ENCODE measurements at regions not wholly inside any gene's neighbourhood (a gene's known extent, or its start where the extent isn't known, plus 50 kb on each side); places are given as distances from the start of the nearest gene placed in this dataset.

GRCh38 chr12:74144396-74144795 lies 393.2 kb upstream of the ATXN7L3B start:
- DNase-seq (ENCODE audit: low read depth), result no peak
- Histone ChIP-seq H3K4me3 (ENCODE audit: low read depth, low read length) (no peak overlapping the region), H3K36me3 (ENCODE audit: control insufficient read depth, insufficient read depth, low read length) (no peaks in the 10 kb centered on the region), H3K27me3 (ENCODE audit: control insufficient read depth, insufficient read depth, low read length) (no peaks in the 10 kb centered on the region)
- TF ChIP-seq, protein P1, sequence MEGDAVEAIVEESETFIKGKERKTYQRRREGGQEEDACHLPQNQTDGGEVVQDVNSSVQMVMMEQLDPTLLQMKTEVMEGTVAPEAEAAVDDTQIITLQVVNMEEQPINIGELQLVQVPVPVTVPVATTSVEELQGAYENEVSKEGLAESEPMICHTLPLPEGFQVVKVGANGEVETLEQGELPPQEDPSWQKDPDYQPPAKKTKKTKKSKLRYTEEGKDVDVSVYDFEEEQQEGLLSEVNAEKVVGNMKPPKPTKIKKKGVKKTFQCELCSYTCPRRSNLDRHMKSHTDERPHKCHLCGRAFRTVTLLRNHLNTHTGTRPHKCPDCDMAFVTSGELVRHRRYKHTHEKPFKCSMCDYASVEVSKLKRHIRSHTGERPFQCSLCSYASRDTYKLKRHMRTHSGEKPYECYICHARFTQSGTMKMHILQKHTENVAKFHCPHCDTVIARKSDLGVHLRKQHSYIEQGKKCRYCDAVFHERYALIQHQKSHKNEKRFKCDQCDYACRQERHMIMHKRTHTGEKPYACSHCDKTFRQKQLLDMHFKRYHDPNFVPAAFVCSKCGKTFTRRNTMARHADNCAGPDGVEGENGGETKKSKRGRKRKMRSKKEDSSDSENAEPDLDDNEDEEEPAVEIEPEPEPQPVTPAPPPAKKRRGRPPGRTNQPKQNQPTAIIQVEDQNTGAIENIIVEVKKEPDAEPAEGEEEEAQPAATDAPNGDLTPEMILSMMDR (IDR thresholded peaks at IDR 0.05; ENCODE audit: insufficient read depth, low read length, poor library complexity, severe bottlenecking), result no peak

DNA sequence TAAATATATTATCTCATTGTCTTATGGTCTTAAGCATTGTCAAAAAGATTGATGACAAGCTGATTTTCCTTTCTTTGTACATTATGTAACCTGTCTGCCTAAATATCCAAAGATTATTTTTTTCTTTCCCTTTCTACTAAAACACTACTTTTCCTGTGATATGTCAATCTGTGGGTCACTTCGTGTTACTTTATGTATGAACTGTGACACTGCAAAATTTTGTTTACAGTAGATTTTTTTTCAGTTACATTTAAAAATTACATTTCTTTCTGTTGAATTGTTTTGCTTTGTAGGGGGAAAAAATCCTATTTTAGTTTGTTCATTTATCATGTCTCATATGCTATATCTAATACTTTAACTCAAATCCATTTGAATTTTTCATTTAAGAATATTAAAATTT lies 392.3 kb upstream of the ATXN7L3B start:
- TF ChIP-seq, protein P1 (IDR thresholded peaks at IDR 0.05; ENCODE audit: insufficient read depth, low read length, poor library complexity, severe bottlenecking), result no peak
- no peak for DNase-seq (ENCODE audit: low read depth)
- H3K4me3 ChIP-seq (ENCODE audit: low read depth, low read length), result no peak overlapping the region
- no peaks in the 10 kb centered on the region for H3K27me3 ChIP-seq (ENCODE audit: control insufficient read depth, insufficient read depth, low read length)
- no peaks in the 10 kb centered on the region for H3K36me3 ChIP-seq (ENCODE audit: control insufficient read depth, insufficient read depth, low read length)

GRCh38 chr12:74148849-74149248 lies 388.8 kb upstream of the ATXN7L3B start:
- no peaks in the 10 kb centered on the region for H3K36me3 ChIP-seq (ENCODE audit: control insufficient read depth, insufficient read depth, low read length)
- TF ChIP-seq, protein P1 (IDR thresholded peaks at IDR 0.05; ENCODE audit: insufficient read depth, low read length, poor library complexity, severe bottlenecking), result no peak
- H3K4me3 ChIP-seq (ENCODE audit: low read depth, low read length), result no peak overlapping the region
- no peaks in the 10 kb centered on the region for H3K27me3 ChIP-seq (ENCODE audit: control insufficient read depth, insufficient read depth, low read length)
- no peak for DNase-seq (ENCODE audit: low read depth)

GRCh38 chr12:74152370-74152769 lies 385.3 kb upstream of the ATXN7L3B start:
- Histone ChIP-seq H3K36me3 (ENCODE audit: control insufficient read depth, insufficient read depth, low read length) (no peaks in the 10 kb centered on the region), H3K27me3 (ENCODE audit: control insufficient read depth, insufficient read depth, low read length) (no peaks in the 10 kb centered on the region), H3K4me3 (ENCODE audit: low read depth, low read length) (no peak overlapping the region)
- TF ChIP-seq, protein P1 (IDR thresholded peaks at IDR 0.05; ENCODE audit: insufficient read depth, low read length, poor library complexity, severe bottlenecking), result no peak
- no peak for DNase-seq (ENCODE audit: low read depth)

- no peaks in the 10 kb centered on the region for H3K27me3 ChIP-seq (ENCODE audit: control insufficient read depth, insufficient read depth, low read length)
- H3K36me3 ChIP-seq (ENCODE audit: control insufficient read depth, insufficient read depth, low read length), result no peaks in the 10 kb centered on the region
- TF ChIP-seq, protein P1 (IDR thresholded peaks at IDR 0.05; ENCODE audit: insufficient read depth, low read length, poor library complexity, severe bottlenecking), result no peak
- DNase-seq (ENCODE audit: low read depth), result no peak
- H3K4me3 ChIP-seq (ENCODE audit: low read depth, low read length), result no peak overlapping the region
Observed at GRCh38 chr12:74166096-74166495, 371.5 kb upstream of the ATXN7L3B start.

- H3K27me3 ChIP-seq (ENCODE audit: control insufficient read depth, insufficient read depth, low read length), result no peaks in the 10 kb centered on the region
- TF ChIP-seq, protein P1 (IDR thresholded peaks at IDR 0.05; ENCODE audit: insufficient read depth, low read length, poor library complexity, severe bottlenecking), result no peak
- DNase-seq (ENCODE audit: low read depth), result no peak
- no peak overlapping the region for H3K4me3 ChIP-seq (ENCODE audit: low read depth, low read length)
- no peaks in the 10 kb centered on the region for H3K36me3 ChIP-seq (ENCODE audit: control insufficient read depth, insufficient read depth, low read length)
Observed at GRCh38 chr12:74169607-74170006, 368.0 kb upstream of the ATXN7L3B start.

Data from kidney epithelial cell (primary cell).